ENCODE measurements at regions not wholly inside any gene's neighbourhood (a gene's known extent, or its start where the extent isn't known, plus 50 kb on each side); places are given as distances from the start of the nearest gene placed in this dataset.

- no peak for DNase-seq
These were observed 236.1 kb upstream of the CADM1 start for GRCh38 chr11:115740324-115740723.

GRCh38 chr11:115739878-115740277, 235.7 kb upstream of the CADM1 start:
- no peak for DNase-seq

GRCh38 chr11:115739146-115739545, 234.9 kb upstream of the CADM1 start:
- no peak for DNase-seq

GRCh38 chr11:115737875-115738274, 233.7 kb upstream of the CADM1 start:
- DNase-seq = no peak

GRCh38 chr11:115736146-115736545, 231.9 kb upstream of the CADM1 start:
- no peak for DNase-seq

GRCh38 chr11:115724666-115725065, 220.5 kb upstream of the CADM1 start:
- no peak for DNase-seq

GRCh38 chr11:115722711-115723110, 218.5 kb upstream of the CADM1 start:
- no peak for DNase-seq

- no peak for DNase-seq
These were observed 217.2 kb upstream of the CADM1 start for GRCh38 chr11:115721296-115721995.

GRCh38 chr11:115720602-115721245, 216.5 kb upstream of the CADM1 start:
- peak; percentile 28 for DNase-seq

- no peak for DNase-seq
These were observed 214.7 kb upstream of the CADM1 start for GRCh38 chr11:115718945-115719344.

- DNase-seq = peak; percentile 18
These were observed 213.9 kb upstream of the CADM1 start for GRCh38 chr11:115718106-115718505.

- peak; percentile 27 for DNase-seq
These were observed 212.7 kb upstream of the CADM1 start for GRCh38 chr11:115716601-115717529.

GRCh38 chr11:115716080-115716479, 211.9 kb upstream of the CADM1 start:
- DNase-seq = no peak

- no peak for DNase-seq
These were observed 211.1 kb upstream of the CADM1 start for GRCh38 chr11:115715251-115715770.

GRCh38 chr11:115712296-115712695, 208.1 kb upstream of the CADM1 start:
- no peak for DNase-seq

GRCh38 chr11:115710980-115711379, 206.8 kb upstream of the CADM1 start:
- no peak for DNase-seq

GRCh38 chr11:115710426-115710825, 206.2 kb upstream of the CADM1 start:
- no peak for DNase-seq

GRCh38 chr11:115709297-115709696, 205.1 kb upstream of the CADM1 start:
- peak; percentile 93 for DNase-seq

GRCh38 chr11:115707180-115707905, 203.1 kb upstream of the CADM1 start:
- DNase-seq = peak; percentile 98

GRCh38 chr11:115706626-115707135, 202.5 kb upstream of the CADM1 start:
- peak; percentile 87 for DNase-seq

GRCh38 chr11:115705200-115705599, 201.0 kb upstream of the CADM1 start:
- DNase-seq = peak; percentile 40

Measured in inflammatory macrophage treated with lipopolysaccharide for 4 hours (primary cell).